ENCODE measurements at regions not wholly inside any gene's neighbourhood (a gene's known extent, or its start where the extent isn't known, plus 50 kb on each side); places are given as distances from the start of the nearest gene placed in this dataset.

DNA sequence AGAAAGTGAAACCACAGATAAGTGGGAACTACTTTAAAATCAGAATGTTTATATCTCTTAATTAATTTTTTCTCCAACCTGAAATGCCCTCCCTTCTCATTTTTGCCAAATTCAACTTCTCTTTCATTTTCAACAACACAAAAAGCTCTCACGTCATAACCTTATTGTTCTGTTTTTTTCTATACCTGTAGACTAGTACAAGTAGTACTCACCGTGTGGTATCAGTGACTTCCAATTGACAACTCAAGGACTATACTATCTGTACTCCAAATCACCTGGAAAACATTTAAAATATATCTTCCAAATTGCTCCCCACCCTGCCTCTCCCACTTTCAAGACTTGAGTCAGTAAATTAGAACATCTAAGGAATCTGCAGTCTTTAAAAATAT lies 72.8 kb upstream of the ZNF280D start:
- POLR2A ChIA-PET = no interaction called here
- CTCF ChIA-PET = interaction anchor here (1.0 kb wide), 1 partner anchor 15 kb away, joined by 4 read pairs; no protein-coding TSS in a partner anchor
- Histone ChIP-seq H3K4me3 (ENCODE audit: low read depth, low read length) (no peak overlapping the region), H3K27me3 (ENCODE audit: control insufficient read depth, insufficient read depth, low read length) (no peaks in the 10 kb centered on the region), H3K36me3 (ENCODE audit: control insufficient read depth, insufficient read depth, low read length) (no peaks in the 10 kb centered on the region)
- no peak for DNase-seq (ENCODE audit: low read depth)
- TF ChIP-seq CTCF (IDR thresholded peaks at IDR 0.05; ENCODE audit: insufficient read depth, low read depth, low read length) = no peak

GRCh38 chr15:56805466-56806147 lies 72.3 kb upstream of the ZNF280D start:
- peak; percentile 30 for DNase-seq (ENCODE audit: low read depth)
- Histone ChIP-seq H3K4me3 (ENCODE audit: low read depth, low read length) (no peak overlapping the region), H3K27me3 (ENCODE audit: control insufficient read depth, insufficient read depth, low read length) (no peaks in the 10 kb centered on the region), H3K36me3 (ENCODE audit: control insufficient read depth, insufficient read depth, low read length) (no peaks in the 10 kb centered on the region)
- POLR2A ChIA-PET = no interaction called here
- CTCF ChIA-PET = interaction anchor here (0.7 to 1.0 kb wide), 2 partner anchors 15 to 19 kb away, joined by 3 to 4 read pairs; no protein-coding TSS in a partner anchor
- TF ChIP-seq CTCF (IDR thresholded peaks at IDR 0.05; ENCODE audit: insufficient read depth, low read depth, low read length) = no peak

DNA sequence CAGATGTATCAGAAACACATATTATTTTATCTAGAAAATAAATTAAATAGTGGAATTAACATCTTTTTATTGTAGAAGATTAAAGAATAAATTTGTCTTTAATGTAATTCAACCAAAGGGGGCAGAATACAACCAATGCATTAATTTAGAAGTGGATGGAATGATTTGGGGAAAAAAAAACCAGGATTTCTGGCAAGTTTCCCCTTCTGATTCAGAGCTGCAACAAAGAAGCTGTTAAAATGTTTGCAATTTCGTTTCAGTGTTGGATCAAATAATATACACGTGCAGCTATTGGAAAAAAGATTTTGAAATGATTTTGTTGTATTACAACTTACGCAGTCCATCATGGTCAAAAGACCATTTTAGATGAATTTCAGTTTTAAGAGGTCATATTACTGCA lies 71.6 kb upstream of the ZNF280D start:
- Histone ChIP-seq H3K27me3 (ENCODE audit: control insufficient read depth, insufficient read depth, low read length) (no peaks in the 10 kb centered on the region), H3K4me3 (ENCODE audit: low read depth, low read length) (no peak overlapping the region), H3K36me3 (ENCODE audit: control insufficient read depth, insufficient read depth, low read length) (no peaks in the 10 kb centered on the region)
- ChIA-PET POLR2A (no interaction called here), CTCF (interaction anchor here (0.7 kb wide), 1 partner anchor 19 kb away, joined by 3 read pairs; no protein-coding TSS in a partner anchor)
- TF ChIP-seq CTCF (IDR thresholded peaks at IDR 0.05; ENCODE audit: insufficient read depth, low read depth, low read length) = no peak
- DNase-seq (ENCODE audit: low read depth) = no peak

GRCh38 chr15:56804279-56804678 lies 71.0 kb upstream of the ZNF280D start:
- no peaks in the 10 kb centered on the region for H3K27me3 ChIP-seq (ENCODE audit: control insufficient read depth, insufficient read depth, low read length)
- ChIA-PET CTCF (no interaction called here), POLR2A (no interaction called here)
- DNase-seq (ENCODE audit: low read depth) = no peak
- no peaks in the 10 kb centered on the region for H3K36me3 ChIP-seq (ENCODE audit: control insufficient read depth, insufficient read depth, low read length)
- TF ChIP-seq CTCF (IDR thresholded peaks at IDR 0.05; ENCODE audit: insufficient read depth, low read depth, low read length) = no peak
- no peak overlapping the region for H3K4me3 ChIP-seq (ENCODE audit: low read depth, low read length)

GRCh38 chr15:56802161-56802560 lies 68.9 kb upstream of the ZNF280D start:
- ChIA-PET POLR2A (no interaction called here), CTCF (interaction anchor here (0.9 kb wide), 1 partner anchor 305 kb away, joined by 3 read pairs; no protein-coding TSS in a partner anchor)
- H3K36me3 ChIP-seq (ENCODE audit: control insufficient read depth, insufficient read depth, low read length) = no peaks in the 10 kb centered on the region
- DNase-seq (ENCODE audit: low read depth) = no peak
- no peaks in the 10 kb centered on the region for H3K27me3 ChIP-seq (ENCODE audit: control insufficient read depth, insufficient read depth, low read length)
- H3K4me3 ChIP-seq (ENCODE audit: low read depth, low read length) = no peak overlapping the region
- no peak for TF ChIP-seq CTCF (IDR thresholded peaks at IDR 0.05; ENCODE audit: insufficient read depth, low read depth, low read length)

Data from BJ (cell line).